SW480 (cell line): ENCODE measurements at regions not wholly inside any gene's neighbourhood (a gene's known extent, or its start where the extent isn't known, plus 50 kb on each side); places are given as distances from the start of the nearest gene placed in this dataset.

Experiments
- DNase-seq: peaks from one replicate; pipeline ENCODE4 v3.0.0-alpha.2; 2016; ENCODE audit warnings: low spot score

GRCh38 chr6:82072121-82072521 lies 175.4 kb downstream of the IBTK start:
- no peak for DNase-seq

GRCh38 chr6:82068721-82069120 lies 178.8 kb downstream of the IBTK start:
- DNase-seq = no peak

GRCh38 chr6:82066991-82067411 lies 180.5 kb downstream of the IBTK start:
- DNase-seq = no peak

GRCh38 chr6:82066196-82066595 lies 181.3 kb downstream of the IBTK start:
- no peak for DNase-seq

GRCh38 chr6:82063574-82063973 lies 184.0 kb downstream of the IBTK start:
- no peak for DNase-seq

GRCh38 chr6:82062219-82062618 lies 185.3 kb downstream of the IBTK start:
- DNase-seq = no peak

GRCh38 chr6:82057846-82058554 lies 189.5 kb downstream of the IBTK start:
- DNase-seq = no peak

GRCh38 chr6:82056567-82056966 lies 191.0 kb downstream of the IBTK start:
- DNase-seq = no peak

GRCh38 chr6:82045965-82046756 lies 201.4 kb downstream of the IBTK start:
- DNase-seq = no peak

GRCh38 chr6:82040405-82041221 lies 206.9 kb downstream of the IBTK start:
- DNase-seq = peak; percentile 21

- DNase-seq = no peak
Observed at GRCh38 chr6:82038631-82039030, 208.9 kb downstream of the IBTK start.

GRCh38 chr6:82035526-82035925 lies 212.0 kb downstream of the IBTK start:
- DNase-seq = no peak

GRCh38 chr6:82033631-82034211 lies 213.8 kb downstream of the IBTK start:
- DNase-seq = no peak

GRCh38 chr6:82032444-82032843 lies 215.1 kb downstream of the IBTK start:
- no peak for DNase-seq

- DNase-seq = no peak
Observed at GRCh38 chr6:82030761-82031503, 216.6 kb downstream of the IBTK start.

GRCh38 chr6:82030301-82030700 lies 217.2 kb downstream of the IBTK start:
- no peak for DNase-seq

GRCh38 chr6:82025271-82025670 lies 222.3 kb downstream of the IBTK start:
- DNase-seq = no peak

- peak; percentile 49 for DNase-seq
Observed at GRCh38 chr6:82022614-82023129, 224.9 kb downstream of the IBTK start.

GRCh38 chr6:82017773-82018172 lies 229.8 kb downstream of the IBTK start:
- no peak for DNase-seq

GRCh38 chr6:82017288-82017687 lies 230.3 kb downstream of the IBTK start:
- peak; percentile 1 for DNase-seq

GRCh38 chr6:82015526-82015925 lies 232.0 kb downstream of the IBTK start:
- no peak for DNase-seq
